ENCODE measurements at regions not wholly inside any gene's neighbourhood (a gene's known extent, or its start where the extent isn't known, plus 50 kb on each side); places are given as distances from the start of the nearest gene placed in this dataset.

- TF ChIP-seq, protein P1, sequence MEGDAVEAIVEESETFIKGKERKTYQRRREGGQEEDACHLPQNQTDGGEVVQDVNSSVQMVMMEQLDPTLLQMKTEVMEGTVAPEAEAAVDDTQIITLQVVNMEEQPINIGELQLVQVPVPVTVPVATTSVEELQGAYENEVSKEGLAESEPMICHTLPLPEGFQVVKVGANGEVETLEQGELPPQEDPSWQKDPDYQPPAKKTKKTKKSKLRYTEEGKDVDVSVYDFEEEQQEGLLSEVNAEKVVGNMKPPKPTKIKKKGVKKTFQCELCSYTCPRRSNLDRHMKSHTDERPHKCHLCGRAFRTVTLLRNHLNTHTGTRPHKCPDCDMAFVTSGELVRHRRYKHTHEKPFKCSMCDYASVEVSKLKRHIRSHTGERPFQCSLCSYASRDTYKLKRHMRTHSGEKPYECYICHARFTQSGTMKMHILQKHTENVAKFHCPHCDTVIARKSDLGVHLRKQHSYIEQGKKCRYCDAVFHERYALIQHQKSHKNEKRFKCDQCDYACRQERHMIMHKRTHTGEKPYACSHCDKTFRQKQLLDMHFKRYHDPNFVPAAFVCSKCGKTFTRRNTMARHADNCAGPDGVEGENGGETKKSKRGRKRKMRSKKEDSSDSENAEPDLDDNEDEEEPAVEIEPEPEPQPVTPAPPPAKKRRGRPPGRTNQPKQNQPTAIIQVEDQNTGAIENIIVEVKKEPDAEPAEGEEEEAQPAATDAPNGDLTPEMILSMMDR (IDR thresholded peaks at IDR 0.05; ENCODE audit: low read depth, low read length), result no peak
- Histone ChIP-seq H3K36me3 (no peaks in the 10 kb centered on the region), H3K4me3 (ENCODE audit: low read depth, low read length) (no peak overlapping the region), H3K9me3 (no peaks in the 10 kb centered on the region), H3K4me1 (no peaks in the 10 kb centered on the region), H3K27me3 (no peaks in the 10 kb centered on the region)
- no peak for DNase-seq
These were observed 187.8 kb upstream of the PLD5 start for GRCh38 chr1:242712248-242712647.

GRCh38 chr1:242710847-242711246, 186.3 kb upstream of the PLD5 start:
- TF ChIP-seq, protein P1 (IDR thresholded peaks at IDR 0.05; ENCODE audit: low read depth, low read length), result no peak
- Histone ChIP-seq H3K4me3 (ENCODE audit: low read depth, low read length) (no peak overlapping the region), H3K36me3 (no peaks in the 10 kb centered on the region), H3K9me3 (no peaks in the 10 kb centered on the region), H3K4me1 (no peaks in the 10 kb centered on the region), H3K27me3 (no peaks in the 10 kb centered on the region)
- no peak for DNase-seq

DNA sequence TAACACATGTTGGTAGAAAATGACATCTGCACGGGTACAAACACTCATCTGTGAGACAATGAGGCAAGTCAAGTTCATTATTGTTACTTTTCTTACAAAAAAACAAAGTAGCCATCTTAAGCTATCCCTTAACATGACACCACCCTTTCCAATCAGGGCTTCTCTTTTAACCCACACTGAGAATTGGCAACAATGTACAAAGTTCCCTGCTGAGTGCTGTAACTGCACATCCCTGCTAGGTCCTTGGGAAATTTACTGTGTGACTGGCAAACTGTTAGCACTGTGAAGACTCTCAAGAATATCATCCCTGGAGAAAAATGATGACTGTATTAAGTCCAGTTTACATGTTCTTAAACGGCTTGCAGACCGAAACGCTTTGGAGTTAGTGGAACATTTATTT, 185.8 kb upstream of the PLD5 start:
- TF ChIP-seq, protein P1 (IDR thresholded peaks at IDR 0.05; ENCODE audit: low read depth, low read length), result no peak
- Histone ChIP-seq H3K4me1 (no peaks in the 10 kb centered on the region), H3K9me3 (no peaks in the 10 kb centered on the region), H3K4me3 (ENCODE audit: low read depth, low read length) (no peak overlapping the region), H3K27me3 (no peaks in the 10 kb centered on the region), H3K36me3 (no peaks in the 10 kb centered on the region)
- DNase-seq, result no peak

DNA sequence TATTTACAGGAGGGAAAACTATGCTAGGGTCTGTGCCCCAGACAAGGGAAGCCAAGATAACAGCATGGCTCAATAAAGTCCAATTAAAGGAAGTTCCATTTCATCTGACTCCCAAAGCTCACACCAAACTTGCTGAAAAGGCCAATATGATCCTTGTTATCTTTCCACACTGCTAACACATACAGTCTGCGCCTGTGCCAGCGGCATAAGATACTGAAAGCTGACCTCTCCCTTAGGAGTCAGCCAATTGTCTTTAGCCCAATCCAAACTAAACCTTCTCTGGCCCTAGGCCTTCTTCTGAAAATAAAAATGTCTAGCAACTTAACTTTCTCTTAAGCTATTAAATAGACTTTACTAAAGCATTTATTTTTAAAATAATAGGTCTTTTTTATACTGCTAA, 179.0 kb upstream of the PLD5 start:
- TF ChIP-seq, protein P1 (IDR thresholded peaks at IDR 0.05; ENCODE audit: low read depth, low read length), result no peak
- Histone ChIP-seq H3K4me1 (no peaks in the 10 kb centered on the region), H3K4me3 (ENCODE audit: low read depth, low read length) (no peak overlapping the region), H3K36me3 (no peaks in the 10 kb centered on the region), H3K9me3 (no peaks in the 10 kb centered on the region), H3K27me3 (no peaks in the 10 kb centered on the region)
- no peak for DNase-seq

GRCh38 chr1:242692988-242693387, 168.5 kb upstream of the PLD5 start:
- DNase-seq, result no peak
- H3K4me1 ChIP-seq, result no peaks in the 10 kb centered on the region
- H3K36me3 ChIP-seq, result no peaks in the 10 kb centered on the region
- H3K4me3 ChIP-seq (ENCODE audit: low read depth, low read length), result no peak overlapping the region
- no peaks in the 10 kb centered on the region for H3K9me3 ChIP-seq
- TF ChIP-seq, protein P1 (IDR thresholded peaks at IDR 0.05; ENCODE audit: low read depth, low read length), result no peak
- no peaks in the 10 kb centered on the region for H3K27me3 ChIP-seq

DNA sequence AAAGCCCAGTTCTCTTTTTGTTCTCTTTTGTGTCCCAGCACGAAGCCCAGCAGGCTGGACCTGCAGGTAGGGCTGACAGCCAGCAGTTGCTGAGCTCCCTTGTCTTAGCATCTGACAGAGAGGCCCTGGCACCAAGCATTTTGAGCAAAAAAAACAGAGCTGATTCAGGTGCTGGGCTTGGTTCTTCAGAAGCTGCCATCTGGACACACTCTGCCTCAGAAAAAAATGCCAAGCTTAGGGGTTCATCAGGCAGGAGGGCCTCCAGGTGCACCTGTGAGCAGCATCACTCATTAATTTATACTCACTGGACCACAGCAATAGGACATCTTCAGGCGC, 167.1 kb upstream of the PLD5 start:
- Histone ChIP-seq H3K4me3 (ENCODE audit: low read depth, low read length) (no peak overlapping the region), H3K36me3 (no peaks in the 10 kb centered on the region), H3K4me1 (no peaks in the 10 kb centered on the region), H3K27me3 (no peaks in the 10 kb centered on the region), H3K9me3 (no peaks in the 10 kb centered on the region)
- TF ChIP-seq, protein P1 (IDR thresholded peaks at IDR 0.05; ENCODE audit: low read depth, low read length), result no peak
- DNase-seq, result no peak
